Activated T-cell treated with anti-CD3 and anti-CD28 coated beads for 4 hours (primary cell): ENCODE measurements at regions not wholly inside any gene's neighbourhood (a gene's known extent, or its start where the extent isn't known, plus 50 kb on each side); places are given as distances from the start of the nearest gene placed in this dataset.

Source experiments
- DNase-seq: peaks from one replicate; pipeline ENCODE4 v3.0.0-alpha.2; 2020

- no peak for DNase-seq
These were observed 51.7 kb upstream of the RTL6 start for GRCh38 chr22:44549701-44550100.

- DNase-seq, result no peak
These were observed 50.9 kb upstream of the RTL6 start for GRCh38 chr22:44548981-44549380.
